ENCODE measurements at regions not wholly inside any gene's neighbourhood (a gene's known extent, or its start where the extent isn't known, plus 50 kb on each side); places are given as distances from the start of the nearest gene placed in this dataset.

DNA sequence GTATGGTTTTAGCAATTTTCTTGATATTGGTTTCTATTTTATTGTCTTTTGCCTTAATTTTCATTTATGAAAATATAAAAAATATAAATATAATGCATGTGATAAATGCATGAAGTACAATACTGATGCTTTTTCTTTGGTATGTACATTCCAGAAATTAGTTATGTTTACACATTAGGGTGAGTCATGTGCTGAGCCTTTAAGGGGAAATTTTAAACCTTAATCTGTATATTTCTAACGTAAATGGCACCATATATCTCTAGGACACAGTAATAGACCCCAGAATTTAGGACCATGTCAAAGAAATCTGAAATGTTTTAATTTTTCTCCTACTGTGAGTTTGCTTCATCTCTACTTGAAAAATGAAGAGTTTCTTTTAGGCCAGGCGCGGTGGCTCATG lies 117.8 kb upstream of the SPRY1 start (continued):
- TF ChIP-seq, protein P1, sequence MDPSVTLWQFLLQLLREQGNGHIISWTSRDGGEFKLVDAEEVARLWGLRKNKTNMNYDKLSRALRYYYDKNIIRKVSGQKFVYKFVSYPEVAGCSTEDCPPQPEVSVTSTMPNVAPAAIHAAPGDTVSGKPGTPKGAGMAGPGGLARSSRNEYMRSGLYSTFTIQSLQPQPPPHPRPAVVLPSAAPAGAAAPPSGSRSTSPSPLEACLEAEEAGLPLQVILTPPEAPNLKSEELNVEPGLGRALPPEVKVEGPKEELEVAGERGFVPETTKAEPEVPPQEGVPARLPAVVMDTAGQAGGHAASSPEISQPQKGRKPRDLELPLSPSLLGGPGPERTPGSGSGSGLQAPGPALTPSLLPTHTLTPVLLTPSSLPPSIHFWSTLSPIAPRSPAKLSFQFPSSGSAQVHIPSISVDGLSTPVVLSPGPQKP (IDR thresholded peaks at IDR 0.05; ENCODE audit: low read depth, low read length) = no peak
- no peak for TF ChIP-seq IKZF1 (conservative IDR thresholded peaks at IDR 0.05)
- TF ChIP-seq KDM1A (IDR thresholded peaks at IDR 0.05; ENCODE audit: borderline replicate concordance) = no peak
- TF ChIP-seq PAX8 (IDR thresholded peaks at IDR 0.05) = no peak
- TF ChIP-seq, protein P2, sequence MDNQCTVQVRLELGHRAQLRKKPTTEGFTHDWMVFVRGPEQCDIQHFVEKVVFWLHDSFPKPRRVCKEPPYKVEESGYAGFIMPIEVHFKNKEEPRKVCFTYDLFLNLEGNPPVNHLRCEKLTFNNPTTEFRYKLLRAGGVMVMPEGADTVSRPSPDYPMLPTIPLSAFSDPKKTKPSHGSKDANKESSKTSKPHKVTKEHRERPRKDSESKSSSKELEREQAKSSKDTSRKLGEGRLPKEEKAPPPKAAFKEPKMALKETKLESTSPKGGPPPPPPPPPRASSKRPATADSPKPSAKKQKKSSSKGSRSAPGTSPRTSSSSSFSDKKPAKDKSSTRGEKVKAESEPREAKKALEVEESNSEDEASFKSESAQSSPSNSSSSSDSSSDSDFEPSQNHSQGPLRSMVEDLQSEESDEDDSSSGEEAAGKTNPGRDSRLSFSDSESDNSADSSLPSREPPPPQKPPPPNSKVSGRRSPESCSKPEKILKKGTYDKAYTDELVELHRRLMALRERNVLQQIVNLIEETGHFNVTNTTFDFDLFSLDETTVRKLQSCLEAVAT (IDR thresholded peaks at IDR 0.05) = no peak
- no peak for TF ChIP-seq RELB (IDR thresholded peaks at IDR 0.05; ENCODE audit: low read depth)
- no peak for TF ChIP-seq POU2F2 (IDR thresholded peaks at IDR 0.05; ENCODE audit: borderline replicate concordance, low read depth, low read length)
- TF ChIP-seq, protein P3, sequence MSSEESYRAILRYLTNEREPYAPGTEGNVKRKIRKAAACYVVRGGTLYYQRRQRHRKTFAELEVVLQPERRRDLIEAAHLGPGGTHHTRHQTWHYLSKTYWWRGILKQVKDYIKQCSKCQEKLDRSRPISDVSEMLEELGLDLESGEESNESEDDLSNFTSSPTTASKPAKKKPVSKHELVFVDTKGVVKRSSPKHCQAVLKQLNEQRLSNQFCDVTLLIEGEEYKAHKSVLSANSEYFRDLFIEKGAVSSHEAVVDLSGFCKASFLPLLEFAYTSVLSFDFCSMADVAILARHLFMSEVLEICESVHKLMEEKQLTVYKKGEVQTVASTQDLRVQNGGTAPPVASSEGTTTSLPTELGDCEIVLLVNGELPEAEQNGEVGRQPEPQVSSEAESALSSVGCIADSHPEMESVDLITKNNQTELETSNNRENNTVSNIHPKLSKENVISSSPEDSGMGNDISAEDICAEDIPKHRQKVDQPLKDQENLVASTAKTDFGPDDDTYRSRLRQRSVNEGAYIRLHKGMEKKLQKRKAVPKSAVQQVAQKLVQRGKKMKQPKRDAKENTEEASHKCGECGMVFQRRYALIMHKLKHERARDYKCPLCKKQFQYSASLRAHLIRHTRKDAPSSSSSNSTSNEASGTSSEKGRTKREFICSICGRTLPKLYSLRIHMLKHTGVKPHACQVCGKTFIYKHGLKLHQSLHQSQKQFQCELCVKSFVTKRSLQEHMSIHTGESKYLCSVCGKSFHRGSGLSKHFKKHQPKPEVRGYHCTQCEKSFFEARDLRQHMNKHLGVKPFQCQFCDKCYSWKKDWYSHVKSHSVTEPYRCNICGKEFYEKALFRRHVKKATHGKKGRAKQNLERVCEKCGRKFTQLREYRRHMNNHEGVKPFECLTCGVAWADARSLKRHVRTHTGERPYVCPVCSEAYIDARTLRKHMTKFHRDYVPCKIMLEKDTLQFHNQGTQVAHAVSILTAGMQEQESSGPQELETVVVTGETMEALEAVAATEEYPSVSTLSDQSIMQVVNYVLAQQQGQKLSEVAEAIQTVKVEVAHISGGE (CRISPR knock-in tag; IDR thresholded peaks at IDR 0.05) = no peak
- no peak for TF ChIP-seq TARDBP (IDR thresholded peaks at IDR 0.05; ENCODE audit: borderline replicate concordance)
